Fibroblast of skin of right biceps (primary cell): ENCODE measurements at regions not wholly inside any gene's neighbourhood (a gene's known extent, or its start where the extent isn't known, plus 50 kb on each side); places are given as distances from the start of the nearest gene placed in this dataset.
"Not testable (repeated sequence)": the region's sequence is repeated elsewhere in the genome, so short reads cannot be mapped to it uniquely, and the experiment has no call there.

ENCODE experiments used
- DNase-seq: peaks from one replicate; pipeline ENCODE4 v3.0.0-alpha.2; 2013

DNA sequence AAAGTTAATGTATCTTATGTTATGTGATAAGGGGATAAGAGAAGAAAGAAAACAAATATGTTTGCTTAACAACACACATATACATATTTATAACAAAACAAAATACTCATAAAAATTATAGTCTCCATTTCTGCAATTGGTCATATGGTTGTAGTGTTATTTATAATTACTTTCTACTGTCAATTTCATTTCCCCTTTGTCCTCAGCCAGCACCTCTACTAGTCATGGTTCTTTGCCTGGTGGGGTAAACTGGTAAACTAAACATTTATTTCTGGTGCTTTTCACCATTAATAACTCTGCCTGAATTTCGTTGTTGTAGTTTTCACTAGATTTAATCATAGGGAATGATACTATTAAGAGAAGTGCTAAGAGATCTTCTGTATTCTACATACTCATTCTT, 88.0 kb upstream of the ALCAM start:
- DNase-seq, result no peak

- no peak for DNase-seq
These were observed 84.7 kb upstream of the ALCAM start for GRCh38 chr3:105281989-105282388.

GRCh38 chr3:105284876-105285275, 81.8 kb upstream of the ALCAM start:
- DNase-seq, result peak; percentile 21

DNA sequence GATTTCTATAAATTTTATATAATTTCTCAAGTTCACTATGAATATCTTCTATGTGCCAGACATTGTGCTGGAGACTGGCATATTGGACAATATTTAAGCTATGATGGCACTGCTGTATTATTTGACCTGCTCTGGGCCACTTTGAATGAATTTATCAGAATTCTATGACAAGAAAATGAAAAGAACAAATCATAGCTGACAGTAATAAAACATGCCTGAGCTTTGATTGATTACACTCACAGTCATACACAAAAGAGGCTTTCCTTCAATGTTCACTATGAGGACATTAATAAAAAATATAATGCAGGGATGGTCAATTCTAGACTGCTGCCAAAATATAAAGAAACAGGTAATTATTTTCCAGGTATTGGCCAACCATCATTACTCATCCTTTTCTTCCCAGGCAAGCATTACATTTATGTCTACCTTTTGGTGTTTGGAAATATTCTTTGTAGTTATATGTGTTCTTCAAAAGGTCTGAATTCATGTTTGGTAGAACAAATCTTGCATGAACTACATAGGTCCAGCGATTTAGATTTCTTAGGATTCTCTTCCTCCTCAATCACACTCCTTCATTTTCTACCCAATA, 81.0 kb upstream of the ALCAM start:
- DNase-seq, result no peak

DNA sequence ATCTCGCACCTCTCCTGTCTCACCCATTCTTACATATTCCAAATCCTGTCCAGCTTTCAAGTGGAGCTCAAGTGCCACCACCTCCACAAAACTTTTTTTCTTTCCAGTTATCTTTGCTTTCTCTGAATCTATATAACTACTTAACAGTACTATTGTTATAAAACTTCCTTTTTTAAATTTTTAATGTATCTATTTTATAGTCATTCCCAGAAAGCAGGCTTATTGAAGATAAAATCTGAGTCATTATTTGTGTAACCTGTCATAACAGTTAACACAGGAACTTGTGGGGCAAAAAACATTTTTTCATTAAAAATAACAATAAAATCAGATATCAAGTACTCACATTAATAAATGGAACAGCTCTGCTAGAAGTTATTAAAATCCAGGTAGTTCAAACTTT, 73.3 kb upstream of the ALCAM start:
- DNase-seq, result no peak

- not testable (repeated sequence) for DNase-seq
These were observed 70.4 kb upstream of the ALCAM start for GRCh38 chr3:105296182-105296822.

- DNase-seq, result peak; percentile 84
These were observed 62.2 kb upstream of the ALCAM start for GRCh38 chr3:105304487-105304886.

- no peak for DNase-seq
These were observed 51.6 kb upstream of the ALCAM start for GRCh38 chr3:105315144-105315543.

GRCh38 chr3:105315815-105316214, 50.9 kb upstream of the ALCAM start:
- DNase-seq, result no peak

DNA sequence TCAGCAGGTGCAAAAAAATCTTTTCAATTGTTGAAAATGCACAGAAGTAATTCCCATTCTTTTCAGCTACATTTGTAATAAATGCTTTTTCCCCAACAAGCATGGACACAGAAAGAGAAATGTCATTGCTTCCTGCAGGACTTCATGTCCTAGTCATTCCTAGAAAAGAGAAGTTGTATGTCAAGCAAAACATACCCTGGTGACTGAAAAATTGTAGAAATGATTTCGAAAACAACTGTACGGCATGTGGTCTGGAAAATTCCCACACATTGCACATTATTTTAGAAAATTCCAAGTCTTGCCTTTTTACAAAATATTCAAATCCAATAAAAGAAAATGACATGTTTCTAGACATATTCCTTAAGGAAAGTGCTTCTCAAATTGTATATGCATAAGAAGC, 50.4 kb upstream of the ALCAM start:
- DNase-seq, result no peak
